ENCODE measurements at regions not wholly inside any gene's neighbourhood (a gene's known extent, or its start where the extent isn't known, plus 50 kb on each side); places are given as distances from the start of the nearest gene placed in this dataset.

GRCh38 chr12:73902260-73902659, 635.4 kb upstream of the ATXN7L3B start:
- TF ChIP-seq, protein P1, sequence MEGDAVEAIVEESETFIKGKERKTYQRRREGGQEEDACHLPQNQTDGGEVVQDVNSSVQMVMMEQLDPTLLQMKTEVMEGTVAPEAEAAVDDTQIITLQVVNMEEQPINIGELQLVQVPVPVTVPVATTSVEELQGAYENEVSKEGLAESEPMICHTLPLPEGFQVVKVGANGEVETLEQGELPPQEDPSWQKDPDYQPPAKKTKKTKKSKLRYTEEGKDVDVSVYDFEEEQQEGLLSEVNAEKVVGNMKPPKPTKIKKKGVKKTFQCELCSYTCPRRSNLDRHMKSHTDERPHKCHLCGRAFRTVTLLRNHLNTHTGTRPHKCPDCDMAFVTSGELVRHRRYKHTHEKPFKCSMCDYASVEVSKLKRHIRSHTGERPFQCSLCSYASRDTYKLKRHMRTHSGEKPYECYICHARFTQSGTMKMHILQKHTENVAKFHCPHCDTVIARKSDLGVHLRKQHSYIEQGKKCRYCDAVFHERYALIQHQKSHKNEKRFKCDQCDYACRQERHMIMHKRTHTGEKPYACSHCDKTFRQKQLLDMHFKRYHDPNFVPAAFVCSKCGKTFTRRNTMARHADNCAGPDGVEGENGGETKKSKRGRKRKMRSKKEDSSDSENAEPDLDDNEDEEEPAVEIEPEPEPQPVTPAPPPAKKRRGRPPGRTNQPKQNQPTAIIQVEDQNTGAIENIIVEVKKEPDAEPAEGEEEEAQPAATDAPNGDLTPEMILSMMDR (conservative IDR thresholded peaks at IDR 0.05; ENCODE audit: low read depth, low read length) = no peak
- no peak for TF ChIP-seq EZH2 (IDR thresholded peaks at IDR 0.05; ENCODE audit: borderline replicate concordance, low read depth, low read length, poor library complexity, severe bottlenecking)

All from A673 (cell line).